GM23338 (cell line): ENCODE measurements at regions not wholly inside any gene's neighbourhood (a gene's known extent, or its start where the extent isn't known, plus 50 kb on each side); places are given as distances from the start of the nearest gene placed in this dataset.

ENCODE experiments used
- EZH2 ChIP-seq: fragments of 200-600 bp; sonication (generic); IDR thresholded peaks from one replicate; pipeline ENCODE4 v1.8.0; 2017; ENCODE audit warnings: antibody characterized with exemption, mild to moderate bottlenecking, low read depth; ENCODE audit not compliant: unreplicated experiment
- JUNB ChIP-seq: IDR thresholded peaks from one replicate; pipeline ENCODE4 v1.6.1; 2016; ENCODE audit warnings: antibody characterized with exemption; ENCODE audit not compliant: unreplicated experiment
- POLR2AphosphoS5 ChIP-seq: IDR thresholded peaks from 2 replicates; pipeline ENCODE4 v1.6.1; 2016; ENCODE audit warnings: antibody characterized with exemption, low read depth
- TF ChIP-seq, protein P1 (sequence below), 2 experiments: fragments of 200-600 bp in 1 of 2; sonication (generic) in 1 of 2; conservative IDR thresholded peaks; 2 replicates each; pipeline versions ENCODE4 v1.5.1 to v1.6.1; 2016 to 2017; ENCODE audit warnings: antibody characterized with exemption in 2 of 2, low read depth in 2 of 2, mild to moderate bottlenecking in 2 of 2, moderate library complexity in 1 of 2

DNA sequence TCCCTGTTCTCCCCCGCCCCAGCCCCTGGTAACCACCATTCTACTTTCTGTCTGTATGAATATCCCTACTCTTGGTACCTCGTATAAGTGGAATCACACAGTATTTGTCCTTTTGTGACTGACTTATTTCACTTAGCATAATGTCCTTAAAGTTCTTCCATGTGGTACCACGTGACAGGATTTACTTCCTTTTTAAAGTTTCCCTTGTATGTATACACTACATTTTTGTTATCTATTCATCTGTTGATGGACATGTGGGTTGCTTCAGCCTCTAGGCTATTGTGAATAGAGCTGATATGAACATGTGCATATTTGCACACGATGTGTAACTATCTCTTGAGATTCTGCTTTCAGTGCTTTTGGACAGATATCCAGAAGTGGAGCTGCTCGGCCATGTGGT, 59.6 kb upstream of the GJB6 start:
- TF ChIP-seq, protein P1, sequence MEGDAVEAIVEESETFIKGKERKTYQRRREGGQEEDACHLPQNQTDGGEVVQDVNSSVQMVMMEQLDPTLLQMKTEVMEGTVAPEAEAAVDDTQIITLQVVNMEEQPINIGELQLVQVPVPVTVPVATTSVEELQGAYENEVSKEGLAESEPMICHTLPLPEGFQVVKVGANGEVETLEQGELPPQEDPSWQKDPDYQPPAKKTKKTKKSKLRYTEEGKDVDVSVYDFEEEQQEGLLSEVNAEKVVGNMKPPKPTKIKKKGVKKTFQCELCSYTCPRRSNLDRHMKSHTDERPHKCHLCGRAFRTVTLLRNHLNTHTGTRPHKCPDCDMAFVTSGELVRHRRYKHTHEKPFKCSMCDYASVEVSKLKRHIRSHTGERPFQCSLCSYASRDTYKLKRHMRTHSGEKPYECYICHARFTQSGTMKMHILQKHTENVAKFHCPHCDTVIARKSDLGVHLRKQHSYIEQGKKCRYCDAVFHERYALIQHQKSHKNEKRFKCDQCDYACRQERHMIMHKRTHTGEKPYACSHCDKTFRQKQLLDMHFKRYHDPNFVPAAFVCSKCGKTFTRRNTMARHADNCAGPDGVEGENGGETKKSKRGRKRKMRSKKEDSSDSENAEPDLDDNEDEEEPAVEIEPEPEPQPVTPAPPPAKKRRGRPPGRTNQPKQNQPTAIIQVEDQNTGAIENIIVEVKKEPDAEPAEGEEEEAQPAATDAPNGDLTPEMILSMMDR (conservative IDR thresholded peaks at IDR 0.05; ENCODE audit: low read depth in 2 of 2), result no peak
- TF ChIP-seq EZH2 (no peak), JUNB (no peak), POLR2AphosphoS5 (no peak)
